HepG2 (cell line): ENCODE measurements at regions not wholly inside any gene's neighbourhood (a gene's known extent, or its start where the extent isn't known, plus 50 kb on each side); places are given as distances from the start of the nearest gene placed in this dataset.
A peak's percentile ranks its signal among the peaks of the same experiment; 100 is the strongest.

Source experiments
- CENPBD1 ChIP-seq: sonication (generic); formaldehyde crosslinking; IDR thresholded peaks from 2 replicates; pipeline ENCODE4 v1.8.0; 2022; ENCODE audit warnings: missing genetic modification reagents, low read depth, mild to moderate bottlenecking, borderline replicate concordance
- IKZF1 ChIP-seq: fragments of 450-650 bp; IDR thresholded peaks from 2 replicates; pipeline ENCODE4 v1.7.1; 2016
- MLLT10 ChIP-seq: sonication (generic); formaldehyde crosslinking; IDR thresholded peaks from 2 replicates; pipeline ENCODE4 v1.4.0; 2020; ENCODE audit warnings: missing genetic modification reagents
- NAIF1 ChIP-seq: sonication (generic); formaldehyde crosslinking; IDR thresholded peaks from 2 replicates; pipeline ENCODE4 v1.5.0; 2020; ENCODE audit warnings: mild to moderate bottlenecking, missing genetic modification reagents, borderline replicate concordance
- PCBP2 ChIP-seq: fragments of 200-400 bp; formaldehyde crosslinking; optimal IDR thresholded peaks from 2 replicates; pipeline ENCODE3; 2018; ENCODE audit warnings: low read length, low read depth; ENCODE audit not compliant: poor library complexity, severe bottlenecking
- POLR2AphosphoS2 ChIP-seq: IDR thresholded peaks from 2 replicates; pipeline ENCODE4 v1.6.1; 2011; ENCODE audit warnings: low read depth, low read length, improper control_type of control experiment
- TFDP2 ChIP-seq: sonication (generic); formaldehyde crosslinking; IDR thresholded peaks from 2 replicates; pipeline ENCODE4 v1.4.0; 2020; ENCODE audit warnings: missing genetic modification reagents
- THAP7 ChIP-seq: sonication (generic); formaldehyde crosslinking; IDR thresholded peaks from 2 replicates; pipeline ENCODE4 v1.8.1; 2023; ENCODE audit warnings: mild to moderate bottlenecking, missing genetic modification reagents
- ZC3H4 ChIP-seq: sonication (generic); formaldehyde crosslinking; IDR thresholded peaks from 2 replicates; pipeline ENCODE4 v1.4.0; 2020; ENCODE audit warnings: missing genetic modification reagents, borderline replicate concordance
- ZEB1 ChIP-seq: IDR thresholded peaks from 2 replicates; pipeline ENCODE4 v1.6.1; 2012; ENCODE audit warnings: mild to moderate bottlenecking, low read depth, inconsistent platforms; ENCODE audit not compliant: insufficient replicate concordance
- ZGPAT ChIP-seq: IDR thresholded peaks from 2 replicates; pipeline ENCODE4 v1.6.1; 2016; ENCODE audit warnings: mild to moderate bottlenecking
- ZNF142 ChIP-seq: sonication (generic); formaldehyde crosslinking; IDR thresholded peaks from 2 replicates; pipeline ENCODE4 v1.4.0; 2020; ENCODE audit warnings: missing genetic modification reagents
- ZNF460 ChIP-seq: sonication (generic); formaldehyde crosslinking; IDR thresholded peaks from 2 replicates; pipeline ENCODE4 v1.5.1; 2020; ENCODE audit warnings: missing genetic modification reagents, mild to moderate bottlenecking, borderline replicate concordance
- ZNF546 ChIP-seq: sonication (generic); formaldehyde crosslinking; conservative IDR thresholded peaks from 2 replicates; pipeline ENCODE4 v1.8.1; 2023; ENCODE audit warnings: mild to moderate bottlenecking, missing genetic modification reagents
- ZNF556 ChIP-seq: sonication (generic); formaldehyde crosslinking; IDR thresholded peaks from 2 replicates; pipeline ENCODE4 v1.4.0; 2020; ENCODE audit warnings: mild to moderate bottlenecking, missing genetic modification reagents, borderline replicate concordance
- ZNF761 ChIP-seq: sonication (generic); formaldehyde crosslinking; conservative IDR thresholded peaks from 2 replicates; pipeline ENCODE4 v1.4.0; 2020; ENCODE audit warnings: mild to moderate bottlenecking, missing genetic modification reagents
- ZNF839 ChIP-seq: sonication (generic); formaldehyde crosslinking; IDR thresholded peaks from 2 replicates; pipeline ENCODE4 v1.4.0; 2020; ENCODE audit warnings: missing genetic modification reagents, mild to moderate bottlenecking, borderline replicate concordance
- ZSCAN25 ChIP-seq: sonication (generic); formaldehyde crosslinking; IDR thresholded peaks from 2 replicates; pipeline ENCODE4 v1.8.0; 2022; ENCODE audit warnings: mild to moderate bottlenecking, missing genetic modification reagents

- TF ChIP-seq CENPBD1 (CRISPR knock-in tag) (peak; percentile 77; the same call in 1 of the 2 replicates), NAIF1 (peak; percentile 38; the same call in 1 of the 2 replicates), MLLT10 (no peak), ZEB1 (peak; percentile 41), ZC3H4 (CRISPR knock-in tag) (peak; percentile 92; the same call in 1 of the 2 replicates), ZNF839 (no peak), PCBP2 (no peak), TFDP2 (peak; percentile 65), POLR2AphosphoS2 (0 out of 2 replicates have a peak, but pooled peaks have one; percentile 36), ZNF460 (CRISPR knock-in tag) (peak; percentile 80; the same call in 1 of the 2 replicates), THAP7 (CRISPR knock-in tag) (0 out of 2 replicates have a peak, but pooled peaks have one; percentile 19), ZNF142 (CRISPR knock-in tag) (peak; percentile 13; the same call in 1 of the 2 replicates), IKZF1 (no peak), ZNF556 (CRISPR knock-in tag) (peak; percentile 96), ZGPAT (CRISPR knock-in tag) (peak; percentile 99), ZNF546 (CRISPR knock-in tag) (no peak), ZNF761 (CRISPR knock-in tag) (peak; percentile 88; the same call in 1 of the 2 replicates), ZSCAN25 (CRISPR knock-in tag) (peak; percentile 94)
These were observed 165.6 kb upstream of the IER5L start (continued) for GRCh38 chr9:129343424-129344375.
